Uterus (tissue), 2 donors: ENCODE measurements at regions not wholly inside any gene's neighbourhood (a gene's known extent, or its start where the extent isn't known, plus 50 kb on each side); places are given as distances from the start of the nearest gene placed in this dataset.

Experiments
- POLR2A ChIP-seq, 2 donors: fragments of 450-650 bp; IDR thresholded peaks; one replicate each; pipeline ENCODE4 v1.6.1; 2016; ENCODE audit warnings: antibody characterized with exemption in 2 of 2, mild to moderate bottlenecking in 1 of 2, moderate library complexity in 1 of 2
- TF ChIP-seq, protein P1 (sequence below), 4 experiments: fragments of 200-600 bp in 2 of 4; fragments of 450-650 bp in 2 of 4; sonication (generic) in 2 of 4; IDR thresholded peaks; one replicate each; pipeline ENCODE4 v1.5.1; 2016 to 2019; ENCODE audit warnings: antibody characterized with exemption in 4 of 4, mild to moderate bottlenecking in 2 of 4, moderate library complexity in 1 of 4

DNA sequence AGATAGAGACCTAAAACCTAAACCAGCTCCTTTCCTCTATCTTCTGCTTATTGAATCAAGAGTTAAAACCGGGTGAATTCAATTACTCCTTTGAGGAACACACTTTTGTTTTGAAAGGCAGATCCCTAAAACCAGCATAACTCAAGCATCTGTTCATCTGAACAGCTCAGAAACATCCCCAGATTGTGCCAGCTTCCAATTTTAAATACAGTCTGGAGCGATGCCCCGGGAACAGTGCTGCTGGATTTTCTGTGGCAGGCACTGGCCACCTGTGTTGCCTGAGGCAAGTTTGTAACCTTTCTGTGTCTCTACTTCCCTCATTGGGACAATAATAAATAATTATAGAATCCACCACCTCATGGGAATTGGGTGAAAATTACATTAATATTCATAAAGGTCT, 281.4 kb upstream of the NFE2L3 start:
- TF ChIP-seq, protein P1, sequence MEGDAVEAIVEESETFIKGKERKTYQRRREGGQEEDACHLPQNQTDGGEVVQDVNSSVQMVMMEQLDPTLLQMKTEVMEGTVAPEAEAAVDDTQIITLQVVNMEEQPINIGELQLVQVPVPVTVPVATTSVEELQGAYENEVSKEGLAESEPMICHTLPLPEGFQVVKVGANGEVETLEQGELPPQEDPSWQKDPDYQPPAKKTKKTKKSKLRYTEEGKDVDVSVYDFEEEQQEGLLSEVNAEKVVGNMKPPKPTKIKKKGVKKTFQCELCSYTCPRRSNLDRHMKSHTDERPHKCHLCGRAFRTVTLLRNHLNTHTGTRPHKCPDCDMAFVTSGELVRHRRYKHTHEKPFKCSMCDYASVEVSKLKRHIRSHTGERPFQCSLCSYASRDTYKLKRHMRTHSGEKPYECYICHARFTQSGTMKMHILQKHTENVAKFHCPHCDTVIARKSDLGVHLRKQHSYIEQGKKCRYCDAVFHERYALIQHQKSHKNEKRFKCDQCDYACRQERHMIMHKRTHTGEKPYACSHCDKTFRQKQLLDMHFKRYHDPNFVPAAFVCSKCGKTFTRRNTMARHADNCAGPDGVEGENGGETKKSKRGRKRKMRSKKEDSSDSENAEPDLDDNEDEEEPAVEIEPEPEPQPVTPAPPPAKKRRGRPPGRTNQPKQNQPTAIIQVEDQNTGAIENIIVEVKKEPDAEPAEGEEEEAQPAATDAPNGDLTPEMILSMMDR (IDR thresholded peaks at IDR 0.05) = no peak
- no peak for TF ChIP-seq POLR2A (IDR thresholded peaks at IDR 0.05)
